DND-41 (cell line): ENCODE measurements at regions not wholly inside any gene's neighbourhood (a gene's known extent, or its start where the extent isn't known, plus 50 kb on each side); places are given as distances from the start of the nearest gene placed in this dataset.
"Not testable (repeated sequence)": the region's sequence is repeated elsewhere in the genome, so short reads cannot be mapped to it uniquely, and the experiment has no call there.

Source experiments
- ATAC-seq: fragments of 200-7000 bp; cut with Tn5 transposase; 3 replicates; pipeline ENCODE4 v1.9.1; 2021; ENCODE audit warnings: low read depth; ENCODE audit not compliant: insufficient read depth
- DNase-seq: peaks from one replicate; pipeline ENCODE4 v3.0.0-alpha.2; 2020
- H2AFZ ChIP-seq: 2 replicates; pipeline ENCODE4 v1.6.0; 2012; ENCODE audit warnings: low read depth, low read length
- H3K27ac ChIP-seq: 2 replicates; pipeline ENCODE4 v1.5.1; 2012; ENCODE audit warnings: low read length, inconsistent platforms
- H3K27me3 ChIP-seq: fragments of 200-600 bp; sonication (generic); 2 replicates; pipeline ENCODE4 v1.6.0; 2012; ENCODE audit warnings: low read length, mild to moderate bottlenecking, inconsistent platforms; ENCODE audit not compliant: insufficient read depth, poor library complexity
- H3K36me3 ChIP-seq: 2 replicates; pipeline ENCODE4 v1.5.1; 2012; ENCODE audit warnings: low read length, inconsistent platforms; ENCODE audit not compliant: insufficient read depth
- H3K4me1 ChIP-seq: 2 replicates; pipeline ENCODE4 v1.5.1; 2012; ENCODE audit warnings: mild to moderate bottlenecking, low read length; ENCODE audit not compliant: insufficient read depth
- H3K4me2 ChIP-seq: 2 replicates; pipeline ENCODE4 v1.6.0; 2012; ENCODE audit warnings: mild to moderate bottlenecking, moderate library complexity, low read length, inconsistent platforms; ENCODE audit not compliant: insufficient read depth
- H3K4me3 ChIP-seq, 2 experiments: fragments of 200-600 bp in 1 of 2; shearing (Covaris generic) in 1 of 2; 2 replicates each; pipeline ENCODE4 v1.5.1; 2012 to 2016; ENCODE audit warnings: inconsistent platforms in 2 of 2, low read length in 2 of 2, mild to moderate bottlenecking in 2 of 2, low read depth in 1 of 2, moderate library complexity in 1 of 2
- H3K79me2 ChIP-seq: 2 replicates; pipeline ENCODE4 v1.6.0; 2012; ENCODE audit warnings: low read length, inconsistent platforms; ENCODE audit not compliant: insufficient read depth
- H3K9ac ChIP-seq: 2 replicates; pipeline ENCODE4 v1.6.0; 2012; ENCODE audit warnings: low read depth, mild to moderate bottlenecking, inconsistent platforms, low read length, moderate library complexity
- H3K9me3 ChIP-seq: 2 replicates; pipeline ENCODE4 v1.5.1; 2012; ENCODE audit warnings: low read length, moderate library complexity, mild to moderate bottlenecking, inconsistent platforms; ENCODE audit not compliant: insufficient read depth, severe bottlenecking
- H4K20me1 ChIP-seq: 2 replicates; pipeline ENCODE4 v1.6.0; 2012; ENCODE audit warnings: low read length; ENCODE audit not compliant: insufficient read depth
- EZH2 ChIP-seq: IDR thresholded peaks from 3 replicates; pipeline ENCODE4 v1.6.1; 2012; ENCODE audit warnings: borderline replicate concordance, low read depth, mild to moderate bottlenecking, moderate library complexity, low read length, inconsistent platforms; ENCODE audit not compliant: severe bottlenecking
- TF ChIP-seq, protein P1 (sequence below): IDR thresholded peaks from 2 replicates; pipeline ENCODE4 v1.5.1; 2012; ENCODE audit warnings: borderline replicate concordance, low read length, moderate library complexity, mild to moderate bottlenecking; ENCODE audit not compliant: poor library complexity, severe bottlenecking; ENCODE audit errors: extremely low read depth

DNA sequence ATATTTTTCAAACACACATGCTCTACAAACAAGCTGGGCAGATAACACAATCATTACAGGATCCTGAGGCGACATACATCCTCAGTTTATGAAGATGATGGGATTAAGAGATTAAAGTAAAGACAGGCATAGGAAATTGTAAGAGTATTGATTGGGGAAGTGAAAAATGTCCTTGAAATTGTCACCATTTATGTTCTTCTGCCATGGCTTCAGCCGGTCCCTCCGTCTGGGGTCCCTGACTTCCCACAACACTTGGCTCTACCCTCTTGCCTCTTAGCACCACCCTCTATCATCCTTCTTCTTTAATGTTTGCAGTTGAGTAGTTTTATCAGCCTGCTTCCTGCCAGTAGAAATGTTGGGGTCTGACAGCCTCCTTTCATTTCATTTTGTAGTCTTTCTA, 244.4 kb downstream of the DAD1 start:
- no peak overlapping the region for H3K27ac ChIP-seq
- no peaks in the 10 kb centered on the region for H3K79me2 ChIP-seq
- H2AFZ ChIP-seq: no peak overlapping the region
- DNase-seq: no peak
- TF ChIP-seq, protein P1, sequence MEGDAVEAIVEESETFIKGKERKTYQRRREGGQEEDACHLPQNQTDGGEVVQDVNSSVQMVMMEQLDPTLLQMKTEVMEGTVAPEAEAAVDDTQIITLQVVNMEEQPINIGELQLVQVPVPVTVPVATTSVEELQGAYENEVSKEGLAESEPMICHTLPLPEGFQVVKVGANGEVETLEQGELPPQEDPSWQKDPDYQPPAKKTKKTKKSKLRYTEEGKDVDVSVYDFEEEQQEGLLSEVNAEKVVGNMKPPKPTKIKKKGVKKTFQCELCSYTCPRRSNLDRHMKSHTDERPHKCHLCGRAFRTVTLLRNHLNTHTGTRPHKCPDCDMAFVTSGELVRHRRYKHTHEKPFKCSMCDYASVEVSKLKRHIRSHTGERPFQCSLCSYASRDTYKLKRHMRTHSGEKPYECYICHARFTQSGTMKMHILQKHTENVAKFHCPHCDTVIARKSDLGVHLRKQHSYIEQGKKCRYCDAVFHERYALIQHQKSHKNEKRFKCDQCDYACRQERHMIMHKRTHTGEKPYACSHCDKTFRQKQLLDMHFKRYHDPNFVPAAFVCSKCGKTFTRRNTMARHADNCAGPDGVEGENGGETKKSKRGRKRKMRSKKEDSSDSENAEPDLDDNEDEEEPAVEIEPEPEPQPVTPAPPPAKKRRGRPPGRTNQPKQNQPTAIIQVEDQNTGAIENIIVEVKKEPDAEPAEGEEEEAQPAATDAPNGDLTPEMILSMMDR: no peak
- no peak for TF ChIP-seq EZH2
- H3K9me3 ChIP-seq: peaks cover 7% of the 10 kb centered on the region
- H3K9ac ChIP-seq: no peak overlapping the region
- no peak overlapping the region for H3K4me3 ChIP-seq
- no peaks in the 10 kb centered on the region for H4K20me1 ChIP-seq
- no peaks in the 10 kb centered on the region for H3K36me3 ChIP-seq
- H3K27me3 ChIP-seq: no peaks in the 10 kb centered on the region
- no peak overlapping the region for H3K4me2 ChIP-seq
- no peak for ATAC-seq
- H3K4me1 ChIP-seq: no peaks in the 10 kb centered on the region

DNA sequence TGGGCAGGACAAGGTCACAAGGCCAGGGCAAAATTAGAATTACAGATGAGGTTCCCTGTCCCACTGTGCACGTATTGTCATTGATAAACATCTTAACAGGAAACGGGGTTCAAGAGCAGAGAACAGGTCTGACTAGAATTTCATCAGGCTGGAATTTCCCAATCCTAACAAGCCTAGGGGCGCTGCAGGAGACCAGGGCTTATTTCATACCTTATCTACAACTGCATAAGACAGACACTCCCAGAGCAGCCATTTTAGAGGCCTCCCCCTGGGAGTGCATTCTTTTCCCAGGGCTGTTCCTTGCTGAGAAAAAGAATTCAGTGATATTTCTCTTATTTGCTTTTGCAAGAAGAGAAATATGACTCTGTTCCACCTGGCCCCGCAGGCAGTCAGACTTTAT, 244.8 kb downstream of the DAD1 start:
- DNase-seq, ATAC-seq: not testable (repeated sequence)

DNA sequence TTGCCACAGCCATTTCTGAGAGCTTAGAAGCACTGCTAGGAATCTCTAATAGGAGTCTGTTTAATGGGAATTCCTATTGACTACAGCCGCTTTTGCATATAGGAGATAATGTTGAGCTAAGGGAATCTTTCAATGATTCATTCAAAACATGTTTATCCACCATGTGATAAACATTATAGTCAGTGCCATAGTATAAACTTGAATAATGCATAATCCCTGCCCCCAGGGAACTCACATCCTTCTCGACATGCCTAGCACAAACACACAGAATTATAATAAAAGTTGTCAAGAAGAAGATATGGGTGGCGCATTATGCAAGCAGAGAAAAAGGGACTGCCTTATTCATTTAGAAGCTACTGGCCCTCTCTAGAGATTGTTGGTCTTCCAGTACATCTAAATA, 248.0 kb downstream of the DAD1 start:
- Histone ChIP-seq H2AFZ (no peak overlapping the region), H3K36me3 (no peaks in the 10 kb centered on the region), H3K4me2 (no peak overlapping the region), H3K79me2 (no peaks in the 10 kb centered on the region), H3K4me1 (no peaks in the 10 kb centered on the region), H3K9me3 (peaks cover 7% of the 10 kb centered on the region), H4K20me1 (no peaks in the 10 kb centered on the region), H3K27ac (no peak overlapping the region), H3K9ac (no peak overlapping the region), H3K27me3 (no peaks in the 10 kb centered on the region), H3K4me3 (no peak overlapping the region)
- TF ChIP-seq EZH2: no peak
- TF ChIP-seq, protein P1: no peak
- ATAC-seq (no peak), DNase-seq (no peak)

More for the DNA sequence above, 244.8 kb downstream of the DAD1 start:
- not testable (repeated sequence) for H3K27me3 ChIP-seq, H3K79me2 ChIP-seq, H3K9me3 ChIP-seq, H3K4me3 ChIP-seq, H3K4me1 ChIP-seq, H3K27ac ChIP-seq, H3K9ac ChIP-seq, H3K4me2 ChIP-seq, H3K36me3 ChIP-seq, H4K20me1 ChIP-seq, H2AFZ ChIP-seq

DNA sequence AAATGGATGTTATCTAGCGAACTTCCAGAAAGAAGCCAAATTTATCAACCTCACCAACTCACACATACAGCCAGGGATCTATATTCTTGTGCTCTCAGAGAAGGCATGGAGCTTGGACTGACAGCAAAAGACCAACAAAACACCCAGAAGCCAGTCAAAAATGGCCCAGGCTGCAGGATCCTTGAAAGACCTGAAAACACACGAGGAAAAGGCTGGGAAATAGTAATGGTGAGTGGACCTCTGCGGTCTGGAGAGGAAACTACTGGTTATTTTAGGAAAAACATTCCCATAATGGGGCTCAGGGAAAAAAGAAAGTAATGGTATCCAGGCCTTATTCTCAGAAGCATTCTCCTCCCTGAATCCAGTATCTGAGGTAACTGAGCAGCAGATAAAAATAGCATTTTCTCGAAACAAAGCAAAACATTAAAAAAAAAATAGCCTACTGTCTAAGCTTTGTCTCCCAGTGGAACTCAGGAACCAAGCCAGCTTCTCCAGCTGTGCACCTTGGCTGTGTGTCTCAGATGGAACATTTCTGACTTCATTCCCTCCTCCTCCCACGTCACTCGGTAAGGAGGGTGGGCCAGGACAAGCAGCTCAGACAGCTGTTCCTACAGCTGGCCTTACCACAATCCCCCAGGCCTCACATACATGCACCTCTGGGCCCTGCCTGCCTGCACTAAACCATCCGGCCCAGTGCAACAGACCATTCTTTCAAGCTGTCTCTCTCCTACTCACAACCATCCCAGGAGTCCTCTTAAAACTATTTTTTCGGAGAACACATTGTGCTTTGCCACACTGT, 249.9 kb downstream of the DAD1 start:
- Histone ChIP-seq H3K27me3 (no peaks in the 10 kb centered on the region), H3K36me3 (no peaks in the 10 kb centered on the region), H3K4me2 (no peak overlapping the region), H3K9me3 (no peaks in the 10 kb centered on the region), H3K79me2 (no peaks in the 10 kb centered on the region), H2AFZ (no peak overlapping the region), H3K4me1 (no peaks in the 10 kb centered on the region), H3K27ac (no peak overlapping the region), H3K4me3 (no peak overlapping the region), H3K9ac (no peak overlapping the region), H4K20me1 (no peaks in the 10 kb centered on the region)
- no peak for DNase-seq
- no peak for ATAC-seq
- TF ChIP-seq, protein P1: no peak
- TF ChIP-seq EZH2: no peak
